ENCODE measurements at regions not wholly inside any gene's neighbourhood (a gene's known extent, or its start where the extent isn't known, plus 50 kb on each side); places are given as distances from the start of the nearest gene placed in this dataset.
"Not testable (repeated sequence)": the region's sequence is repeated elsewhere in the genome, so short reads cannot be mapped to it uniquely, and the experiment has no call there.

- H3K36me3 ChIP-seq (ENCODE audit: control insufficient read depth, insufficient read depth, low read length); H3K9me1 ChIP-seq (ENCODE audit: control insufficient read depth, insufficient read depth, low read length); BruUV-seq (replicated peaks); FAIRE-seq; H3K27me3 ChIP-seq (ENCODE audit: control insufficient read depth in 2 of 2, insufficient read depth in 2 of 2, low read length in 2 of 2); H3K79me2 ChIP-seq (ENCODE audit: control insufficient read depth, insufficient read depth, low read length); ATAC-seq; in situ Hi-C loops (cut with MboI); H3K9me3 ChIP-seq (replicated peaks; ENCODE audit: control insufficient read depth, insufficient read depth, low read depth, low read length); H4K20me1 ChIP-seq (replicated peaks; ENCODE audit: control insufficient read depth, insufficient read depth, low read length): not testable (repeated sequence)
- ChIA-PET POLR2A (interaction anchor here (0.9 to 2.6 kb wide), 6 partner anchors 11 to 135 kb away, joined by 3 to 20 read pairs (median 3); no protein-coding TSS in a partner anchor), CTCF (ENCODE audit: low intra/inter-chr PET ratio) (interaction anchor here (0.8 kb wide), 1 partner anchor 16 kb away, joined by 3 read pairs; no protein-coding TSS in a partner anchor)
- Histone ChIP-seq H3K4me3 (peak overlapping the region; percentile 42), H3K27ac (ENCODE audit: extremely low read depth, low read depth, low read length) (peak overlapping the region; percentile 97; the same call in 2 of the 3 replicates), H3K4me2 (ENCODE audit: insufficient read depth, low read length) (peak overlapping the region; percentile 73), H2AFZ (ENCODE audit: low read depth, low read length) (peak overlapping the region; percentile 93), H3K9ac (ENCODE audit: insufficient read depth in 1 of 2, low read depth in 2 of 2, low read length in 2 of 2) (peak overlapping the region; percentile 28 to 87; a peak in 3 of 4 replicates), H3K4me1 (replicated peaks in 1 of 2; ENCODE audit: control insufficient read depth in 2 of 2, insufficient read depth in 2 of 2, low read length in 2 of 2) (peaks cover 14 to 19% of the 10 kb centered on the region in 2 experiments; a peak in 4 of 5 replicates)
- WGBS (ENCODE audit: insufficient coverage, low coverage, missing lambda C conversion rate), result 14% methylated on average over 9 of the region's 9 CpGs
- peak in 1 of 4 experiments; percentile 35 for DNase-seq (ENCODE audit: extremely low read depth in 1 of 4, low spot score in 3 of 4)
- intact Hi-C loops (cut with micrococcal nuclease), result loop anchor here (2.0 kb wide), 1 partner anchor 53 kb away; no protein-coding TSS in a partner anchor
- 0 out of 2 replicates have a peak, but pooled peaks have one; percentile 11 for TF ChIP-seq ZKSCAN1 (IDR thresholded peaks at IDR 0.05; ENCODE audit: low read depth, low read length)
- TF ChIP-seq STAT6 (CRISPR knock-in tag; IDR thresholded peaks at IDR 0.05), result peak; percentile 26; the same call in 1 of the 2 replicates
- TF ChIP-seq NONO (IDR thresholded peaks at IDR 0.05; ENCODE audit: low read depth in 2 of 2, low read length in 1 of 2), result 0 out of 4 replicates have a peak, but pooled peaks of 1 of the 2 experiments have one; percentile 76
- peak; percentile 9; the same call in 1 of the 2 replicates for TF ChIP-seq ZNF589 (CRISPR knock-in tag; IDR thresholded peaks at IDR 0.05; ENCODE audit: low read depth)
- 0 out of 2 replicates have a peak, but pooled peaks have one; percentile 63 for TF ChIP-seq ZKSCAN8 (CRISPR knock-in tag; IDR thresholded peaks at IDR 0.05)
Observed at GRCh38 chr1:148387949-148388259, 95.2 kb downstream of the PPIAL4G start.

All from K562 (cell line).